ENCODE measurements at regions not wholly inside any gene's neighbourhood (a gene's known extent, or its start where the extent isn't known, plus 50 kb on each side); places are given as distances from the start of the nearest gene placed in this dataset.
A peak's percentile ranks its signal among the peaks of the same experiment; 100 is the strongest.

- DNase-seq (ENCODE audit: extremely low spot score, unreplicated experiment): peak; percentile 25
- Mint-ChIP-seq H3K9me3 (peaks cover 14% of the 10 kb centered on the region), H3K4me3 (peak overlapping the region; percentile 38), H3K4me1 (ENCODE audit: unreplicated experiment) (peaks cover 27% of the 10 kb centered on the region), H3K27ac (no peak overlapping the region), H3K27me3 (peaks cover 23% of the 10 kb centered on the region), H3K36me3 (no peaks in the 10 kb centered on the region)
- TF ChIP-seq CTCF (conservative IDR thresholded peaks at IDR 0.05): no peak
Measured at GRCh38 chr2:16169381-16169960, 229.1 kb downstream of the MYCN start.

GRCh38 chr2:16168506-16169264 is 228.3 kb downstream of the MYCN start:
- Mint-ChIP-seq H3K27me3 (peaks cover 23% of the 10 kb centered on the region), H3K9me3 (peaks cover 14% of the 10 kb centered on the region), H3K36me3 (no peaks in the 10 kb centered on the region), H3K4me1 (ENCODE audit: unreplicated experiment) (peaks cover 27% of the 10 kb centered on the region), H3K27ac (no peak overlapping the region), H3K4me3 (peak overlapping the region; percentile 4)
- peak; percentile 49 for DNase-seq (ENCODE audit: extremely low spot score, unreplicated experiment)
- no peak for TF ChIP-seq CTCF (conservative IDR thresholded peaks at IDR 0.05)

- Mint-ChIP-seq H3K9me3 (peaks cover 15% of the 10 kb centered on the region), H3K4me3 (no peak overlapping the region), H3K27me3 (peaks cover 23% of the 10 kb centered on the region), H3K36me3 (no peaks in the 10 kb centered on the region), H3K4me1 (ENCODE audit: unreplicated experiment) (peaks cover 27% of the 10 kb centered on the region), H3K27ac (no peak overlapping the region)
- TF ChIP-seq CTCF (conservative IDR thresholded peaks at IDR 0.05): no peak
- DNase-seq (ENCODE audit: extremely low spot score, unreplicated experiment): peak; percentile 55
Measured at GRCh38 chr2:16167870-16168426, 227.6 kb downstream of the MYCN start.

GRCh38 chr2:16167451-16167861 is 227.1 kb downstream of the MYCN start:
- no peaks in the 10 kb centered on the region for H3K36me3 Mint-ChIP-seq
- TF ChIP-seq CTCF (conservative IDR thresholded peaks at IDR 0.05): no peak
- peaks cover 23% of the 10 kb centered on the region for H3K27me3 Mint-ChIP-seq
- peak; percentile 16 for DNase-seq (ENCODE audit: extremely low spot score, unreplicated experiment)
- H3K4me3 Mint-ChIP-seq: no peak overlapping the region
- H3K27ac Mint-ChIP-seq: no peak overlapping the region
- peaks cover 18% of the 10 kb centered on the region for H3K9me3 Mint-ChIP-seq
- H3K4me1 Mint-ChIP-seq (ENCODE audit: unreplicated experiment): peaks cover 27% of the 10 kb centered on the region

GRCh38 chr2:16166327-16166981 is 226.1 kb downstream of the MYCN start:
- Mint-ChIP-seq H3K27ac (no peak overlapping the region), H3K4me1 (ENCODE audit: unreplicated experiment) (peaks cover 27% of the 10 kb centered on the region), H3K27me3 (peaks cover 23% of the 10 kb centered on the region), H3K36me3 (no peaks in the 10 kb centered on the region), H3K4me3 (peak overlapping the region; percentile 27), H3K9me3 (peaks cover 18% of the 10 kb centered on the region)
- TF ChIP-seq CTCF (conservative IDR thresholded peaks at IDR 0.05): peak; percentile 69
- DNase-seq (ENCODE audit: extremely low spot score, unreplicated experiment): peak; percentile 62

Measured in type B pancreatic cell (in vitro differentiated cells).